Muscle of arm (tissue), 1 donor: ENCODE measurements at regions not wholly inside any gene's neighbourhood (a gene's known extent, or its start where the extent isn't known, plus 50 kb on each side); places are given as distances from the start of the nearest gene placed in this dataset.
A peak's percentile ranks its signal among the peaks of the same experiment; 100 is the strongest.

Experiments
- DNase-seq: peaks from one replicate; pipeline ENCODE4 v3.0.0-alpha.2; 2013

- peak; percentile 35 for DNase-seq
Measured at GRCh38 chr4:137310593-137311490, 221.5 kb downstream of the PCDH18 start.

GRCh38 chr4:137310166-137310565 is 222.1 kb downstream of the PCDH18 start:
- DNase-seq = peak; percentile 9

- no peak for DNase-seq
Measured at GRCh38 chr4:137309424-137309823, 222.9 kb downstream of the PCDH18 start.

GRCh38 chr4:137307806-137308205 is 224.5 kb downstream of the PCDH18 start:
- DNase-seq = peak; percentile 37

- no peak for DNase-seq
Measured at GRCh38 chr4:137300776-137301175, 231.5 kb downstream of the PCDH18 start.

GRCh38 chr4:137299281-137299680 is 233.0 kb downstream of the PCDH18 start:
- DNase-seq = no peak

GRCh38 chr4:137293281-137293680 is 239.0 kb downstream of the PCDH18 start:
- no peak for DNase-seq

- peak; percentile 4 for DNase-seq
Measured at GRCh38 chr4:137283737-137284136, 248.6 kb downstream of the PCDH18 start.

- no peak for DNase-seq
Measured at GRCh38 chr4:137278431-137278830, 253.9 kb downstream of the PCDH18 start.

- DNase-seq = peak; percentile 20
Measured at GRCh38 chr4:137274404-137274803, 257.9 kb downstream of the PCDH18 start.

- no peak for DNase-seq
Measured at GRCh38 chr4:137267024-137267423, 265.3 kb downstream of the PCDH18 start.

- no peak for DNase-seq
Measured at GRCh38 chr4:137266511-137266910, 265.8 kb downstream of the PCDH18 start.

- DNase-seq = no peak
Measured at GRCh38 chr4:137263206-137263605, 269.1 kb downstream of the PCDH18 start.

- DNase-seq = no peak
Measured at GRCh38 chr4:137253949-137254348, 278.3 kb downstream of the PCDH18 start.

GRCh38 chr4:137249112-137249511 is 283.2 kb downstream of the PCDH18 start:
- no peak for DNase-seq

- DNase-seq = no peak
Measured at GRCh38 chr4:137238456-137239162, 293.7 kb downstream of the PCDH18 start.

GRCh38 chr4:137226900-137227299 is 305.4 kb downstream of the PCDH18 start:
- no peak for DNase-seq

GRCh38 chr4:137226221-137226620 is 306.1 kb downstream of the PCDH18 start:
- DNase-seq = no peak

GRCh38 chr4:137213372-137214173 is 318.7 kb downstream of the PCDH18 start:
- DNase-seq = no peak

- no peak for DNase-seq
Measured at GRCh38 chr4:137212601-137213000, 319.7 kb downstream of the PCDH18 start.

- DNase-seq = no peak
Measured at GRCh38 chr4:137209240-137209639, 323.1 kb downstream of the PCDH18 start.

- DNase-seq = no peak
Measured at GRCh38 chr4:137206781-137207180, 325.5 kb downstream of the PCDH18 start.
